ENCODE measurements at regions not wholly inside any gene's neighbourhood (a gene's known extent, or its start where the extent isn't known, plus 50 kb on each side); places are given as distances from the start of the nearest gene placed in this dataset.

GRCh38 chr11:20289732-20290131 is 73.8 kb upstream of the HTATIP2 start:
- Histone ChIP-seq H3K27me3 (no peaks in the 10 kb centered on the region), H3K36me3 (replicated peaks in 1 of 2) (no peaks in the 10 kb centered on the region), H3K27ac (no peak overlapping the region), H3K4me3 (no peak overlapping the region), H3K9me3 (replicated peaks in 1 of 3) (no peaks in the 10 kb centered on the region), H3K4me1 (replicated peaks in 1 of 2) (no peaks in the 10 kb centered on the region)
- DNase-seq, result no peak
- WGBS, 4 donors, result 20 to 34% (median 27%) methylated on average over 2 of the region's 2 CpGs
- TF ChIP-seq POLR2A (IDR thresholded peaks at IDR 0.05), result no peak
- TF ChIP-seq CTCF (IDR thresholded peaks at IDR 0.05), result no peak
- intact Hi-C loops (cut with DNase I), result no loop called here

DNA sequence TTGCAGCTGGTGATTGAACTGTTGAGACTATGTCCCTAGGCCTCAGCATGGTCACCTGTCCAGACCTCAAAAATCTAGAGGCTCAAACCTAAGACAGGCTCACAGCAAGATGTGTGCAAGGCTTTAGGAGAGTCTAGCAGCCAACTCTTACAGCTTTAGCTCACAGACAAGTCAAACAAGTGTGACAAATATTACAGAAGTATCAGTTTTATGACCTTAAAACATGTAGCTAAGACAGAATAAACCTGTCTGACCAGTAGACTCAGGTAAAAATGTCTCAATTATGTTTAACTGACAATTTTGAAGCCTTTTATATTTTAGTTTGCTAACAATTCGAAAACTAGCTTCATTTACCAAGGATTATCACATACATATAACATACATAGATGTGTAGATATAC is 80.0 kb upstream of the HTATIP2 start:
- TF ChIP-seq POLR2A (IDR thresholded peaks at IDR 0.05), result no peak
- TF ChIP-seq CTCF (IDR thresholded peaks at IDR 0.05), result no peak
- Histone ChIP-seq H3K9me3 (replicated peaks in 1 of 3) (no peaks in the 10 kb centered on the region), H3K4me3 (no peak overlapping the region), H3K4me1 (replicated peaks in 1 of 2) (no peaks in the 10 kb centered on the region), H3K27me3 (peaks cover 3% of the 10 kb centered on the region), H3K27ac (no peak overlapping the region), H3K36me3 (replicated peaks in 1 of 2) (no peaks in the 10 kb centered on the region)
- no peak for DNase-seq
- intact Hi-C loops (cut with DNase I), result no loop called here
- WGBS, 4 donors, result 38 to 69% (median 62%) methylated on average over 1 of the region's 1 CpG

GRCh38 chr11:20278727-20279126 is 84.8 kb upstream of the HTATIP2 start:
- WGBS, 4 donors, result 48 to 55% (median 53%) methylated on average over 5 of the region's 5 CpGs
- no peak for TF ChIP-seq CTCF (IDR thresholded peaks at IDR 0.05)
- no peak for TF ChIP-seq POLR2A (IDR thresholded peaks at IDR 0.05)
- DNase-seq, result no peak
- no peaks in the 10 kb centered on the region for H3K4me1 ChIP-seq (replicated peaks in 1 of 2)
- H3K4me3 ChIP-seq, result no peak overlapping the region
- peaks cover 3% of the 10 kb centered on the region for H3K27me3 ChIP-seq
- intact Hi-C loops (cut with DNase I), result no loop called here
- H3K36me3 ChIP-seq (replicated peaks in 1 of 2), result no peaks in the 10 kb centered on the region
- H3K9me3 ChIP-seq (replicated peaks in 1 of 3), result no peaks in the 10 kb centered on the region
- H3K27ac ChIP-seq, result no peak overlapping the region

DNA sequence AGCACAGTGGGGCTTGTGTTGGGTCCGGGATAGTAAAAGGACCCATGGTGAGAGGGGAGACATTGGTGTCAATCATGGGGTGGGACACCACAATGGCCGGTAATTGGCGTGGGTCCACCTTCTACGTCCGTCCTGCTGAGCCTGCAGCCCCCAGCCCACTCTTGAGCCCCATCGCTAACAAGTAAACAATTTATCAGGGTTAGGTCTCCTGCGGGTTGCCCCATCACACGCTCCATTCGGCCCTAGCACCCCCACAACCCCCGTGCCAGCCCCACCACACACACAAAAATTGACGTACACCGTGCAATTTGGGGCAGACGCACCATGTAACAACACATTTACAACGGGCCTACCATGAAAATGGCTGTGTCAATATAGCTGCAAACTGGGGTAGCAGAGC is 86.5 kb upstream of the HTATIP2 start:
- peaks cover 3% of the 10 kb centered on the region for H3K27me3 ChIP-seq
- H3K4me3 ChIP-seq, result no peak overlapping the region
- TF ChIP-seq POLR2A (IDR thresholded peaks at IDR 0.05), result no peak
- TF ChIP-seq CTCF (IDR thresholded peaks at IDR 0.05), result no peak
- 79 to 84% (median 83%) methylated on average over 13 to 14 of the region's 14 CpGs for WGBS, 4 donors
- H3K4me1 ChIP-seq (replicated peaks in 1 of 2), result no peaks in the 10 kb centered on the region
- H3K36me3 ChIP-seq (replicated peaks in 1 of 2), result no peaks in the 10 kb centered on the region
- H3K27ac ChIP-seq, result no peak overlapping the region
- intact Hi-C loops (cut with DNase I), result no loop called here
- H3K9me3 ChIP-seq (replicated peaks in 1 of 3), result no peaks in the 10 kb centered on the region
- no peak for DNase-seq
